HG02610 (cell line): ENCODE measurements at regions not wholly inside any gene's neighbourhood (a gene's known extent, or its start where the extent isn't known, plus 50 kb on each side); places are given as distances from the start of the nearest gene placed in this dataset.

ENCODE experiments used
- ATAC-seq: cut with Tn5 transposase; IDR thresholded peaks from one replicate; pipeline ENCODE4 v1.9.1; 2021; ENCODE audit warnings: mild to moderate bottlenecking, moderate library complexity; ENCODE audit not compliant: unreplicated experiment

- no peak for ATAC-seq
Observed at GRCh38 chr5:34480810-34481528, 175.2 kb upstream of the RAI14 start.

- ATAC-seq = no peak
Observed at GRCh38 chr5:34483442-34484033, 172.6 kb upstream of the RAI14 start.

GRCh38 chr5:34484216-34484920 lies 171.8 kb upstream of the RAI14 start:
- no peak for ATAC-seq

GRCh38 chr5:34485768-34486030 lies 170.4 kb upstream of the RAI14 start:
- ATAC-seq = no peak

GRCh38 chr5:34486160-34486848 lies 169.8 kb upstream of the RAI14 start:
- no peak for ATAC-seq

GRCh38 chr5:34486849-34487158 lies 169.3 kb upstream of the RAI14 start:
- ATAC-seq = no peak

- ATAC-seq = no peak
Observed at GRCh38 chr5:34487159-34487879, 168.8 kb upstream of the RAI14 start.

- no peak for ATAC-seq
Observed at GRCh38 chr5:34487956-34488355, 168.2 kb upstream of the RAI14 start.

- ATAC-seq = no peak
Observed at GRCh38 chr5:34488984-34489383, 167.1 kb upstream of the RAI14 start.

- ATAC-seq = no peak
Observed at GRCh38 chr5:34490506-34491250, 165.4 kb upstream of the RAI14 start.

GRCh38 chr5:34491251-34491620 lies 164.9 kb upstream of the RAI14 start:
- ATAC-seq = no peak

GRCh38 chr5:34494111-34494755 lies 161.9 kb upstream of the RAI14 start:
- no peak for ATAC-seq

GRCh38 chr5:34495178-34495577 lies 160.9 kb upstream of the RAI14 start:
- ATAC-seq = no peak

- ATAC-seq = no peak
Observed at GRCh38 chr5:34496260-34496691, 159.9 kb upstream of the RAI14 start.

GRCh38 chr5:34496701-34497469 lies 159.2 kb upstream of the RAI14 start:
- ATAC-seq = no peak

GRCh38 chr5:34497470-34497808 lies 158.7 kb upstream of the RAI14 start:
- no peak for ATAC-seq

GRCh38 chr5:34498572-34498971 lies 157.6 kb upstream of the RAI14 start:
- ATAC-seq = no peak

GRCh38 chr5:34499001-34499734 lies 157.0 kb upstream of the RAI14 start:
- ATAC-seq = peak; percentile 96
